HG02798 (cell line): ENCODE measurements at regions not wholly inside any gene's neighbourhood (a gene's known extent, or its start where the extent isn't known, plus 50 kb on each side); places are given as distances from the start of the nearest gene placed in this dataset.

Experiments
- ATAC-seq: cut with Tn5 transposase; IDR thresholded peaks from one replicate; pipeline ENCODE4 v1.9.1; 2021; ENCODE audit warnings: mild to moderate bottlenecking; ENCODE audit not compliant: unreplicated experiment, poor library complexity

- ATAC-seq, result no peak
These were observed 506.2 kb upstream of the TBX3 start for GRCh38 chr12:115190010-115190770.

GRCh38 chr12:115185506-115185905, 501.5 kb upstream of the TBX3 start:
- ATAC-seq, result no peak

GRCh38 chr12:115183752-115184151, 499.8 kb upstream of the TBX3 start:
- ATAC-seq, result no peak

GRCh38 chr12:115177899-115178298, 493.9 kb upstream of the TBX3 start:
- ATAC-seq, result no peak

GRCh38 chr12:115176741-115177400, 492.9 kb upstream of the TBX3 start:
- no peak for ATAC-seq

- ATAC-seq, result no peak
These were observed 490.9 kb upstream of the TBX3 start for GRCh38 chr12:115174920-115175319.

- ATAC-seq, result no peak
These were observed 488.5 kb upstream of the TBX3 start for GRCh38 chr12:115172521-115172920.

- ATAC-seq, result no peak
These were observed 486.0 kb upstream of the TBX3 start for GRCh38 chr12:115169981-115170380.

GRCh38 chr12:115166698-115167315, 482.8 kb upstream of the TBX3 start:
- no peak for ATAC-seq

- ATAC-seq, result no peak
These were observed 479.7 kb upstream of the TBX3 start for GRCh38 chr12:115163710-115164109.

GRCh38 chr12:115160271-115161128, 476.5 kb upstream of the TBX3 start:
- ATAC-seq, result no peak

GRCh38 chr12:115158816-115159215, 474.8 kb upstream of the TBX3 start:
- ATAC-seq, result no peak

GRCh38 chr12:115155665-115156645, 472.0 kb upstream of the TBX3 start:
- no peak for ATAC-seq

- ATAC-seq, result no peak
These were observed 465.9 kb upstream of the TBX3 start for GRCh38 chr12:115149685-115150378.

GRCh38 chr12:115149279-115149678, 465.3 kb upstream of the TBX3 start:
- ATAC-seq, result no peak

GRCh38 chr12:115147916-115148315, 463.9 kb upstream of the TBX3 start:
- no peak for ATAC-seq

- no peak for ATAC-seq
These were observed 462.5 kb upstream of the TBX3 start for GRCh38 chr12:115146453-115146852.

- ATAC-seq, result no peak
These were observed 460.4 kb upstream of the TBX3 start for GRCh38 chr12:115144425-115144824.
